ENCODE measurements at regions not wholly inside any gene's neighbourhood (a gene's known extent, or its start where the extent isn't known, plus 50 kb on each side); places are given as distances from the start of the nearest gene placed in this dataset.
A peak's percentile ranks its signal among the peaks of the same experiment; 100 is the strongest.
"Not testable (repeated sequence)": the region's sequence is repeated elsewhere in the genome, so short reads cannot be mapped to it uniquely, and the experiment has no call there.

DNA sequence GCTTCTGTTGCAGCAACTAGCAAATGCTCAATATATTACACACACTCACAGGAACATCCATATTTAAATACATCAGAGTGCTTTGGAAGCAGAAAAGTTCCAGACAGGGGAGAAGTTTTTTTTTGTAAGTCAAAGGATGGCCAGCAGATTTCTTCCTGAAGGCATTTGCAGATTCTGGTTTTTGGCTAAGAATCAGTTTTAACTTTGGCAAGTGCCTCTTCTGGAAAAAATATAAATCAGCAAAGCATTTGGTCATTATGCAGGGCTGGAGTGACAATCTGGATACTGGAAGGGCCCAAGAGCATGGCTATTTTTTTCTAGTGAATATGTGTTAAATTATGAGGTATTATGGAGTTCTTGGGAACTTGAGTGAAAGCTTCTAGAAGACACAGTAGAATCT lies 495.3 kb upstream of the ARPP21 start:
- H3K36me3 Mint-ChIP-seq (ENCODE audit: low read depth) = no peaks in the 10 kb centered on the region
- TF ChIP-seq, protein P1, sequence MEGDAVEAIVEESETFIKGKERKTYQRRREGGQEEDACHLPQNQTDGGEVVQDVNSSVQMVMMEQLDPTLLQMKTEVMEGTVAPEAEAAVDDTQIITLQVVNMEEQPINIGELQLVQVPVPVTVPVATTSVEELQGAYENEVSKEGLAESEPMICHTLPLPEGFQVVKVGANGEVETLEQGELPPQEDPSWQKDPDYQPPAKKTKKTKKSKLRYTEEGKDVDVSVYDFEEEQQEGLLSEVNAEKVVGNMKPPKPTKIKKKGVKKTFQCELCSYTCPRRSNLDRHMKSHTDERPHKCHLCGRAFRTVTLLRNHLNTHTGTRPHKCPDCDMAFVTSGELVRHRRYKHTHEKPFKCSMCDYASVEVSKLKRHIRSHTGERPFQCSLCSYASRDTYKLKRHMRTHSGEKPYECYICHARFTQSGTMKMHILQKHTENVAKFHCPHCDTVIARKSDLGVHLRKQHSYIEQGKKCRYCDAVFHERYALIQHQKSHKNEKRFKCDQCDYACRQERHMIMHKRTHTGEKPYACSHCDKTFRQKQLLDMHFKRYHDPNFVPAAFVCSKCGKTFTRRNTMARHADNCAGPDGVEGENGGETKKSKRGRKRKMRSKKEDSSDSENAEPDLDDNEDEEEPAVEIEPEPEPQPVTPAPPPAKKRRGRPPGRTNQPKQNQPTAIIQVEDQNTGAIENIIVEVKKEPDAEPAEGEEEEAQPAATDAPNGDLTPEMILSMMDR (IDR thresholded peaks at IDR 0.05) = no peak
- H3K4me1 Mint-ChIP-seq (ENCODE audit: low read depth) = no peaks in the 10 kb centered on the region
- no peak for DNase-seq (ENCODE audit: low spot score)
- peaks cover 1% of the 10 kb centered on the region for H3K27me3 Mint-ChIP-seq (ENCODE audit: low read depth)
- no peak overlapping the region for H3K4me3 Mint-ChIP-seq (ENCODE audit: unreplicated experiment)
- H3K9me3 Mint-ChIP-seq (ENCODE audit: low read depth) = peaks cover 11% of the 10 kb centered on the region
- H3K27ac Mint-ChIP-seq (ENCODE audit: unreplicated experiment) = no peak overlapping the region

DNA sequence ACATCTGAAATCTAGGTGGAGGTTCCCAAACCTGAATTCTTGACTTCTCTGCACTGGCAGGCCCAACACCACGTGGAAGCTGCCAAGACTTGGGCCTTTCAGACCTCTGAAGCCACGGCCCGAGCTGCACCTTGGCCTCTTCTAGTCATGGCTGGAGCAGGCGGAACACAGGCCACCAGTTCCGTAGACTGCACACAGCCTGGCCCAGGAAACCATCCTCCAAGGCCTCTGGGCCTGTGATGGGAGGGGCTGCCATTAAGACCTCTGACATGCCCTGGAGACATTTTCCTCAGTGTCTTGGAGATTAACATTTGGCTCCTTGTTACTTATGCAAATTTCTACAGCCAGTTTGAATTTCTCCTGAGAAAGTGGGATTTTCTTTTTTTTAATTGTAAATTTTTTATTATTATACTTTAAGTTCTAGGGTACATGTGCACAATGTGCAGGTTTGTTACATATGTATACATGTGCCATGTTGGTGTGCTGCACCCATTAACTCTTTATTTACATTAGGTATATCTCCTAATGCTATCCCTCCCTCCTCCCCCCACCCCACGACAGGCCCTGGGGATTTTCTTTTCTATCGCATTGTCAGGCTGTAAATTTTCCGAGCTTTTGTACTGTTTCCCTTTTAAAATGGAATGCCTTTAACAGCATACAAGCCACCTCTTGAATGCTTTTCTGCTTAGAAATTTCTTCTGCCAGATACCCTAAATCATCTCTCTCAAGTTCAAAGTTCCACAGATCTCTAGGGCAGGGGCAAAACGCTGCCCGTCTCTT lies 492.9 kb upstream of the ARPP21 start:
- not testable (repeated sequence) for H3K4me1 Mint-ChIP-seq (ENCODE audit: low read depth); H3K36me3 Mint-ChIP-seq (ENCODE audit: low read depth); H3K27me3 Mint-ChIP-seq (ENCODE audit: low read depth); H3K4me3 Mint-ChIP-seq (ENCODE audit: unreplicated experiment); H3K27ac Mint-ChIP-seq (ENCODE audit: unreplicated experiment)
- H3K9me3 Mint-ChIP-seq (ENCODE audit: low read depth) = peaks cover 12% of the 10 kb centered on the region
- DNase-seq (ENCODE audit: low spot score) = peak; percentile 65

DNA sequence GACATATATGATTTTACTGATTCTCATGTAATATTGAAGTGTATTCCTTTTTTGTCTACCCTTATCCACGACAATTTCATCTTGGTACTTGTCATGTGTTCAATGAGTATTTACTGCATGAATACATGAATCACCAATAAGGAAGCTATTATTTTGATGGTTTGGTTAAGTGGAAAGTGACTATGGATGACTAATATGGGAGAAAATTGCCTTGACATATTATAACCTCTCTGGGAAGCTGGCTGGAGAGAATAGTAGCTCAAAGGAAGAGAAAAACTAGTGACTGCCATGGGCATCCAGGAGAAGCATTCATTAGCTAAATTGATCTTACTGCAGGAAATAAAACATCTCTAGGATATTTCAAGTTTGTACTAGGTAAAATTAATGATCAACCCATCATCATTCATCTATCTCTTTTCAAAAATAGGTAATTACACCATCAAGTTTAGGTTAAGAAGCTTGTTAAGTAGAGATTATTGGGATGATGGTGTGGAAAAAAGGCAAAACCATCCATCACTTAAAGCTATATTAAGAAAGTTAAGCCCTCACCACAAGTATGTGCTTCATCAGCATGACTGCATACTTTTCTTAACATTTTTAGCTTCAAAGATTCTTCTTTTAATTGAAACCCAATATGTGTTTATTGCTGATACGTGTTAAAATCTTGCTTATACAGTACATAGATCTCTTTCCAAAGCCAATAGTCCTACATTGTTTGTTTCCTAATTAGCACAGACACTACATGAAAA lies 455.2 kb upstream of the ARPP21 start:
- Mint-ChIP-seq H3K4me3 (ENCODE audit: unreplicated experiment) (no peak overlapping the region), H3K27ac (ENCODE audit: unreplicated experiment) (no peak overlapping the region), H3K36me3 (ENCODE audit: low read depth) (peaks cover 4% of the 10 kb centered on the region), H3K4me1 (ENCODE audit: low read depth) (peaks cover 8% of the 10 kb centered on the region), H3K9me3 (ENCODE audit: low read depth) (peaks cover 20% of the 10 kb centered on the region), H3K27me3 (ENCODE audit: low read depth) (peaks cover 3% of the 10 kb centered on the region)
- TF ChIP-seq, protein P1 (IDR thresholded peaks at IDR 0.05) = no peak
- no peak for DNase-seq (ENCODE audit: low spot score)

DNA sequence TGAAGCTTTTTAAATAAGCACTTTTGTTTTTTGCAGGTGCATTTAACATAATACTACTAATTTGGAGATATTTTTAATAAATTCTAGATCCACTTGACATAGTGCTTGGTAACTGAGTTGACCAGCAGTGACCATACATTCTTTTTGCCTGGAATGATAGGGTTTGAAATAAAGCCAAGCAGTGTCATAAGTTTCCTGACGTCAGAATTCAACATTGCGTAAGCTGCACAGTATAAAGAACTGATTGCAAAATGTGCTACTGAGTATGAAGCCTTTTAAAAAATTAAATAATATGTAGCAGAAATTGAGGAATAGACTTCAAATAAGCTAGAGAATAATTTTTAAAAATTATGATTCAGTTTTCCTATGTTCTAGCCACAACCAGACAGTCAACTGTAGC lies 454.6 kb upstream of the ARPP21 start:
- Mint-ChIP-seq H3K4me1 (ENCODE audit: low read depth) (peaks cover 8% of the 10 kb centered on the region), H3K27ac (ENCODE audit: unreplicated experiment) (no peak overlapping the region)

DNA sequence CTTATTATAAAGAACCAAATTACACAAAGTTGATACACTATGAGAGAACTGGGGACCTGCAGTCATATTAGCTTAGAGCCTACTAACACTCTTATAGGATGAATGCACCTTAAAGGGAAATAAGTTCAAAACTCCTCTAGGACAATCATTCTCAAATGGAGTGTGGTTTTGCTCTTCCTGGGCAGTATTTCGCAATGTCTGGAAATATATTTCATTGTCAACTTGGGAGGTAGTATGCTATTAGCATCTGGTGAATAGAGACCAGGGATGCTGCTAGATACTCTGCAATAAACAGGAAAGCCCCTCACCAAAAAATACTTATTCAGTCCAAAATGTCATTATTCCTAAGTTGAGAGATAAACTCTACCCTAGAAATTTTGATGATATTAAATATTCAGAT lies 451.4 kb upstream of the ARPP21 start:
- Mint-ChIP-seq H3K36me3 (ENCODE audit: low read depth) (no peaks in the 10 kb centered on the region), H3K27me3 (ENCODE audit: low read depth) (peaks cover 7% of the 10 kb centered on the region), H3K4me3 (ENCODE audit: unreplicated experiment) (no peak overlapping the region), H3K27ac (ENCODE audit: unreplicated experiment) (no peak overlapping the region), H3K4me1 (ENCODE audit: low read depth) (peaks cover 8% of the 10 kb centered on the region), H3K9me3 (ENCODE audit: low read depth) (peaks cover 8% of the 10 kb centered on the region)
- TF ChIP-seq, protein P1 (IDR thresholded peaks at IDR 0.05) = no peak
- DNase-seq (ENCODE audit: low spot score) = no peak

More for the DNA sequence above, 454.6 kb upstream of the ARPP21 start:
- Mint-ChIP-seq H3K27me3 (ENCODE audit: low read depth) (peaks cover 3% of the 10 kb centered on the region), H3K9me3 (ENCODE audit: low read depth) (peaks cover 20% of the 10 kb centered on the region), H3K36me3 (ENCODE audit: low read depth) (peaks cover 4% of the 10 kb centered on the region), H3K4me3 (ENCODE audit: unreplicated experiment) (no peak overlapping the region)
- no peak for DNase-seq (ENCODE audit: low spot score)
- TF ChIP-seq, protein P1 (IDR thresholded peaks at IDR 0.05) = no peak
